HG02610 (cell line): ENCODE measurements at regions not wholly inside any gene's neighbourhood (a gene's known extent, or its start where the extent isn't known, plus 50 kb on each side); places are given as distances from the start of the nearest gene placed in this dataset.

Source experiments
- ATAC-seq: cut with Tn5 transposase; IDR thresholded peaks from one replicate; pipeline ENCODE4 v1.9.1; 2021; ENCODE audit warnings: mild to moderate bottlenecking, moderate library complexity; ENCODE audit not compliant: unreplicated experiment

DNA sequence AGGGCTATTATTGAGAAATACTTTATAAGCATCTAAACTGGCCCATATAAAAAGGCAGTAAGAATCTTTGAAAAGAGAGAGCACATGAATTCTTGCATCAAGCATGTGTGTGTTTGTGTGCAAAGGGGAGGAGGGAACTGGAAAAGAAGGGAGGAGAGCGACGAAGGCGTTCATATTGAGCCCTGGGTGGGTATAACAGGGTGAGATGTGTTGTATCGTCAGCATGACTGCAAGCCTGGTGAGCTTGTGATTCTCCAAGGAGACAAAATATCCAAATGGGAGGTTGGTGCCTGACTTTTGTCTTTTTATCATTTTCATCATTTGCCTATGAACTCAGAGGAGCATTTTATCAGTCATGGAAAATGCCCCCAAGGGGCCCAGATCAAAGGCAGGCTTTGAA is 70.8 kb upstream of the PMFBP1 start:
- ATAC-seq: no peak

- ATAC-seq: no peak
Observed at GRCh38 chr16:72241930-72242329, 70.0 kb upstream of the PMFBP1 start.

DNA sequence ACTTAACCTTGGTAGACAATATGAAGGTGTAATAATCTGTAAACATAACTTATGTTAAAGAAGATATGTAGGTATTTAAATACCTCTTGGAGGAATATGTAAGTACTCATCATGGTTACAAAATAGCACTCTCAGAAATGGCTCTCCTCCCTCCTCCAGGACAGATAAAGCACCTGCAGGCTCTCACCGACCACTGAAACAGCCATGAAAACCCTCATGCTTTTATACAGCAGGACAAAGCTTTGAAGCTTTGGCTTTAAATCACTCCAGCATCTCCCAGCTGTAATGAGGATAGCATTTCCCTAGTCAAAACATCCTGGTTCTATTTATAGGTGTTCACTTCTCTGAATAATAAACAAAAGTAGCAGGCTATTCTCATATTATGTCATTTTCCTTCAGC is 69.1 kb upstream of the PMFBP1 start:
- ATAC-seq: no peak

- ATAC-seq: no peak
Observed at GRCh38 chr16:72240466-72240865, 68.5 kb upstream of the PMFBP1 start.

- ATAC-seq: no peak
Observed at GRCh38 chr16:72236866-72237265, 64.9 kb upstream of the PMFBP1 start.

- no peak for ATAC-seq
Observed at GRCh38 chr16:72234387-72234786, 62.4 kb upstream of the PMFBP1 start.

DNA sequence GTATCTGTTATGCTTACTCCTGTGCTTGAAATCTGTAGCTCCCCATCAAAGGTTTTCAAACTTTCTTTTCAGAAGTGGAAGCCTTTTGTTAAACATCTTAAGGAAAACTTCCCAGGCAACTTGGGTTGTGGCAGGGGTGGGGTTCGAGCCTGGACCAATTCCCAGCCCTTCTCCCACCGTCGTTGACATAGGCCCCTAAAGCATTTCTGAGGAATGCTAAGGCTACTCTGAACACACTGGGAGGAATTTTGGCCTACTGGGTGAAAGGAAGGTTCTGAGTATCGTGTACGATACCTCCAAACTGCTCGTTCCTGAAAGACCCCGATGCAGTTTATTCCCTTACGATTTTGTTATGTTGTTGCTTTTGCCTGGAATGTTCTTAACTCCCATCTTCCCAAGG is 56.1 kb upstream of the PMFBP1 start:
- no peak for ATAC-seq

DNA sequence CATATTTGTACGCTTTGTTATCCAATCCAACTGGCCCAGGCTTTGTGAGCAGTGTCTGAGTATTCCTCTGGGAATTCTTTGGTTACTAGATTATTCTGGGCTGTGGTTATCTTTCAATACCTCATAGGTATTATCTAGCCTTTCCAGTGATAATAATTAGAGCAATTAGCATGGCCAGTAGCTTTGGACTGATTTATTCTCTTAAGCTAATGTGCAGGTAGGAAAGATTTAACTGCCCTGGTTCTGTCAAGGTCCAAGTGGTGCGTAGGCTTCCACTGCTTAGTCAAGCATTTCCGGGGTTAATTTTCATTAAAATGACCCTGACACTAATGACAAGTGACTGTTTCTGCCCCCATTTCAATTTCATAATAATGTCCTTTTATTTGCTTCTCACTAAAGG is 54.2 kb upstream of the PMFBP1 start:
- no peak for ATAC-seq

DNA sequence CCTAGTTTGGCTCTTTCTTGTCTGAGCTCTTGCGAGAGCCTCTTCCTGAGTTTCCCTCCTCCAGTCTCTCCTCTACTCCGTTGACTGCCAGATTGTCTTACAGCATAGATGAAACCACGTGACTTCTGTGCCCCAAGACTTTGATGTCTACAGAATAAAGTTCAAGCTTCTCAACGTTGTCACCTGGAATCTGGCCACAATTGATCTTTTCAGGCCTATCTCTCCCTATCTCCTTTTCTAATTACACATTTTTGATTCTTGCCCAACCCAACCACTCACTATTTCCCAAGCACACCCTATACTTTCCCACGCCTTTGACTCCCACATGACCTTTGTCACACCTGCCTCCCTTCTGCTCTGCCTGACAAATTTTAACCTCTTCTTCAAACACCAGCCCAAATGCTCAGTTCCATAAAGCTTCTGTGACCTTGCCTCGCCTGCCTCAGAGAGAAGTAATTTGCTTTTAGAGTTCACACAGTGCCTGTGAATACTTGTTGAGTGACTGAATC is 52.4 kb upstream of the PMFBP1 start:
- ATAC-seq: no peak

DNA sequence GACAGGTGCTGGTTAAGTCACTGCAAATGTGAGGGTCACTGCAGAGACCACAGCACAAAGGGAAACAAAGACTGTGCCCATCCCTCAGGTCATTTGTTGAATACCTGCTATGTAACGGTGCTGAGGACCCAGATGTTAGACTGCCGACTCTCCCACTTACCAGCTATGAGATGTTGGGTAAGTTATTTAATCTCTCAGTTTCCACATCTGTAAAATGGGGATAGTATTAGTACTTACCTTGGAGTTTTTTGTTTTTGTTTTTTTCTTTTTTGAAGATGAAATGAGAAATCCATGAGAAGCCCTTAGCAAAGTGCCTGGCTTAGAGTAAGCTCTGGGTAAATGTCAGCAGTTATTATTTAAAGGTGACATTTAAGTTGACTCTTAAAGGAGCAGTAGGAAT is 50.5 kb upstream of the PMFBP1 start:
- ATAC-seq: no peak
